ENCODE measurements at regions not wholly inside any gene's neighbourhood (a gene's known extent, or its start where the extent isn't known, plus 50 kb on each side); places are given as distances from the start of the nearest gene placed in this dataset.

DNA sequence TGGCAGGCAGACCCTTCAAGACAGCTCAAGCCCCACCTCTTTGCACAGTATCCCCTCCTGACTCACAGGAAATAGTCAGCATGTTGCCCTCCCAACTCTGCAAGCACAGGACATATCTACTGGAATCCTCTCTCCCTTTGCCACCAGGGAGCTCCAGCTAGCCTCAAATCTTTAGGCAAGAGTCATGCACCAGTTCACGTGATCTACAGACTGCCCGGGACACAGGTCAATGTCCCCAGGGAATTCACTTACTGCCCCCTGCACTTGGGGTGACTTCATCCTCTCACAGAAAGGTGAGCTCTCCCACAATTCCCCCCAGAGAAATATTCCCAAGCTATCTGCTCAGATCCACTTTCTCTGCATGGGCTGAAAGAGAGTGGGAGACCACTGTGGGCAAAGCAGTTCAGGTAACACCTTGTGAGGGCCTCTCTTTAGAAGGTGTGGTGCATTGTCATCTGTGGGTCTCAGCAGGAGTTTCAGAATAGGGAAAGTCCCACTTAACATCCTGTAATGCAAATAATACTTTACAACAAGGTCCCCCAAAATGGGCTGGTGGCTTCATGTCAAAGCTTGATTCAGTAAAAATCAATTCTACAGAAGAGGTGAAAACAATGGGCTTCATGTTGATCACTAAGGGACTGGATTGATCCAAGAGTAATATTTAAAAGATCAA is 129.9 kb downstream of the NOC3L start:
- Histone ChIP-seq H3K9me2 (ENCODE audit: insufficient read depth) (no peaks in the 10 kb centered on the region), H2AFZ (ENCODE audit: low read depth, low read length, poor library complexity, severe bottlenecking) (no peak overlapping the region), H3K79me2 (ENCODE audit: insufficient read depth, low read length) (no peaks in the 10 kb centered on the region), H3K4me3 (replicated peaks in 1 of 2; ENCODE audit: low read depth in 1 of 2, low read length in 2 of 2) (no peak overlapping the region), H3K27ac (ENCODE audit: low read depth, low read length) (no peak overlapping the region), H3K4me1 (ENCODE audit: control insufficient read depth in 1 of 2, insufficient read depth in 2 of 2, low read length in 2 of 2) (no peaks in the 10 kb centered on the region), H3K27me3 (ENCODE audit: insufficient read depth, low read length) (no peaks in the 10 kb centered on the region), H3K36me3 (ENCODE audit: control insufficient read depth in 1 of 2, insufficient read depth in 2 of 2, low read length in 2 of 2) (no peaks in the 10 kb centered on the region), H4K20me1 (ENCODE audit: insufficient read depth) (no peaks in the 10 kb centered on the region), H3K9ac (ENCODE audit: low read length) (no peak overlapping the region), H3K4me2 (ENCODE audit: low read length) (no peak overlapping the region), H3K9me3 (ENCODE audit: control insufficient read depth in 1 of 2, insufficient read depth in 1 of 2, low read depth in 1 of 2, low read length in 2 of 2) (no peaks in the 10 kb centered on the region)
- intact Hi-C loops (cut with micrococcal nuclease) = no loop called here
- BruUV-seq (replicated peaks) = no TSS peak
- TF ChIP-seq TCF7L2 (IDR thresholded peaks at IDR 0.05; ENCODE audit: borderline replicate concordance, extremely low read depth, insufficient read depth, insufficient read length) (no peak), RAD21 (IDR thresholded peaks at IDR 0.05; ENCODE audit: low read depth) (peak; percentile 11; the same call in 1 of the 2 replicates)
- RAD21 ChIA-PET (ENCODE audit: low non-redundant PET in 1 of 2, low total read pairs in 2 of 2, uncharacterized antibody in 2 of 2, unreplicated experiment in 2 of 2) = no interaction called here
- DNase-seq (ENCODE audit: low read depth, low spot score) (no peak), ATAC-seq (no peak)
- POLR2A ChIA-PET = no interaction called here
- CTCF ChIA-PET = interaction anchor here (1.0 kb wide), 1 partner anchor 211 kb away, joined by 3 read pairs; no protein-coding TSS in a partner anchor

DNA sequence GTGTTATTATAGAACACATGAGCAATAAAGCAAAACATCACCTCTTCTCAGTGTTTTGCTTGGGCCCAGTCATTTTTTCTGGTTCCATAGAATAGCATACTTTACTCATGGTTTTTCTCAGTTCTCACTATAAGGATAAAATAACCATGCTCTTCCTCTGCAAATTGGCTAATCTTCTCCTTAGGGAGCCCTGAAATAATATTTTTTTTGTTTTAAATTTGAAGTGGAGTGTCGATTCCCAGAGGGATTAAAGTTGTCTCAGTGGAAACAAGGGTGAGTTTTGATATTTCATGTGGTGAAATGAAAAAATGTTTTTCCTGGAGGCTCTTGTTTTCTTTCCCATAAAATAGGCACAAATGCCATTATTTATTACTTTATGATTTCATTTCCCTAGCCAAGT is 127.3 kb downstream of the NOC3L start:
- no peaks in the 10 kb centered on the region for H3K4me1 ChIP-seq (ENCODE audit: control insufficient read depth in 1 of 2, insufficient read depth in 2 of 2, low read length in 2 of 2)
- TF ChIP-seq, protein P1, sequence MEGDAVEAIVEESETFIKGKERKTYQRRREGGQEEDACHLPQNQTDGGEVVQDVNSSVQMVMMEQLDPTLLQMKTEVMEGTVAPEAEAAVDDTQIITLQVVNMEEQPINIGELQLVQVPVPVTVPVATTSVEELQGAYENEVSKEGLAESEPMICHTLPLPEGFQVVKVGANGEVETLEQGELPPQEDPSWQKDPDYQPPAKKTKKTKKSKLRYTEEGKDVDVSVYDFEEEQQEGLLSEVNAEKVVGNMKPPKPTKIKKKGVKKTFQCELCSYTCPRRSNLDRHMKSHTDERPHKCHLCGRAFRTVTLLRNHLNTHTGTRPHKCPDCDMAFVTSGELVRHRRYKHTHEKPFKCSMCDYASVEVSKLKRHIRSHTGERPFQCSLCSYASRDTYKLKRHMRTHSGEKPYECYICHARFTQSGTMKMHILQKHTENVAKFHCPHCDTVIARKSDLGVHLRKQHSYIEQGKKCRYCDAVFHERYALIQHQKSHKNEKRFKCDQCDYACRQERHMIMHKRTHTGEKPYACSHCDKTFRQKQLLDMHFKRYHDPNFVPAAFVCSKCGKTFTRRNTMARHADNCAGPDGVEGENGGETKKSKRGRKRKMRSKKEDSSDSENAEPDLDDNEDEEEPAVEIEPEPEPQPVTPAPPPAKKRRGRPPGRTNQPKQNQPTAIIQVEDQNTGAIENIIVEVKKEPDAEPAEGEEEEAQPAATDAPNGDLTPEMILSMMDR (IDR thresholded peaks at IDR 0.05 in 2 of 3, conservative IDR thresholded peaks at IDR 0.05 in 1 of 3; ENCODE audit: borderline replicate concordance in 1 of 3, insufficient read depth in 1 of 3, low read depth in 2 of 3, low read length in 2 of 3) = no peak
- TF ChIP-seq CEBPB (IDR thresholded peaks at IDR 0.05; ENCODE audit: low read depth) (no peak), TCF7L2 (IDR thresholded peaks at IDR 0.05; ENCODE audit: borderline replicate concordance, extremely low read depth, insufficient read depth, insufficient read length) (no peak), SP1 (IDR thresholded peaks at IDR 0.05; ENCODE audit: low read depth) (no peak), CBX3 (IDR thresholded peaks at IDR 0.05; ENCODE audit: low read depth) (no peak)
- H2AFZ ChIP-seq (ENCODE audit: low read depth, low read length, poor library complexity, severe bottlenecking) = no peak overlapping the region
- no peaks in the 10 kb centered on the region for H3K9me2 ChIP-seq (ENCODE audit: insufficient read depth)
- RAD21 ChIA-PET (ENCODE audit: low non-redundant PET in 1 of 2, low total read pairs in 2 of 2, uncharacterized antibody in 2 of 2, unreplicated experiment in 2 of 2) = interaction anchor here in 1 of 2 experiments (0.6 kb wide), 1 partner anchor 326 kb away, joined by 5 read pairs; no protein-coding TSS in a partner anchor
- H3K27me3 ChIP-seq (ENCODE audit: insufficient read depth, low read length) = no peaks in the 10 kb centered on the region
- H3K4me2 ChIP-seq (ENCODE audit: low read length) = no peak overlapping the region
- H3K9ac ChIP-seq (ENCODE audit: low read length) = no peak overlapping the region
- no TSS peak for BruUV-seq (replicated peaks)
- H3K4me3 ChIP-seq (replicated peaks in 1 of 2; ENCODE audit: low read depth in 1 of 2, low read length in 2 of 2) = no peak overlapping the region
- intact Hi-C loops (cut with micrococcal nuclease) = no loop called here
- no peaks in the 10 kb centered on the region for H3K36me3 ChIP-seq (ENCODE audit: control insufficient read depth in 1 of 2, insufficient read depth in 2 of 2, low read length in 2 of 2)
- no peaks in the 10 kb centered on the region for H4K20me1 ChIP-seq (ENCODE audit: insufficient read depth)
- POLR2A ChIA-PET = no interaction called here
- H3K27ac ChIP-seq (ENCODE audit: low read depth, low read length) = no peak overlapping the region
- ATAC-seq (no peak), DNase-seq (ENCODE audit: low read depth, low spot score) (no peak)
- no peaks in the 10 kb centered on the region for H3K9me3 ChIP-seq (ENCODE audit: control insufficient read depth in 1 of 2, insufficient read depth in 1 of 2, low read depth in 1 of 2, low read length in 2 of 2)
- no peaks in the 10 kb centered on the region for H3K79me2 ChIP-seq (ENCODE audit: insufficient read depth, low read length)
- CTCF ChIA-PET = interaction anchor here (0.9 kb wide), 1 partner anchor 11 kb away, joined by 3 read pairs; no protein-coding TSS in a partner anchor
